Kidney (tissue), 13 donors: ENCODE measurements at regions not wholly inside any gene's neighbourhood (a gene's known extent, or its start where the extent isn't known, plus 50 kb on each side); places are given as distances from the start of the nearest gene placed in this dataset.

Source experiments
- DNase-seq, 5 donors: peaks; one replicate each; pipeline ENCODE4 v3.0.0-alpha.2; 2013 to 2020
- FAIRE-seq: peaks from 2 replicates; lab custom pipeline; 2012; peaks lifted over from hg19 to GRCh38; lab: Jason Lieb, UNC
- H3K27ac ChIP-seq, 2 donors: one replicate each; pipeline ENCODE4 v1.7.0; 2013; ENCODE audit warnings: low read depth in 2 of 2, low read length in 2 of 2, inconsistent platforms in 1 of 2
- H3K27me3 ChIP-seq: one replicate; pipeline ENCODE4 v1.7.1; 2013; ENCODE audit warnings: low read length, inconsistent platforms; ENCODE audit not compliant: control insufficient read depth, insufficient read depth
- H3K36me3 ChIP-seq, 3 donors: one replicate each; pipeline versions ENCODE4 v1.7.0 to v1.7.1; 2013; ENCODE audit warnings: low read length in 3 of 3, control low read depth in 1 of 3, inconsistent platforms in 1 of 3; ENCODE audit not compliant: insufficient read depth in 3 of 3, control insufficient read depth in 2 of 3
- H3K4me1 ChIP-seq, 3 donors: one replicate each; pipeline versions ENCODE4 v1.7.0 to v1.7.1; 2013; ENCODE audit warnings: low read length in 3 of 3, inconsistent platforms in 1 of 3, low read depth in 1 of 3; ENCODE audit not compliant: control insufficient read depth in 2 of 3, insufficient read depth in 2 of 3
- H3K4me3 ChIP-seq, 3 donors: one replicate each; pipeline versions ENCODE4 v1.7.0 to v1.8.1; 2013; ENCODE audit warnings: low read length in 3 of 3, control low read depth in 1 of 3, inconsistent platforms in 1 of 3
- H3K9ac ChIP-seq, 3 donors: one replicate each; pipeline versions ENCODE4 v1.7.0 to v1.7.1; 2013; ENCODE audit warnings: low read length in 3 of 3, control low read depth in 1 of 3, inconsistent platforms in 1 of 3
- H3K9me3 ChIP-seq, 3 donors: one replicate each; pipeline versions ENCODE4 v1.7.0 to v1.7.1; 2013; ENCODE audit warnings: low read length in 3 of 3, control low read depth in 1 of 3, inconsistent platforms in 1 of 3; ENCODE audit not compliant: control insufficient read depth in 2 of 3, insufficient read depth in 1 of 3
- intact Hi-C: fragments of 100-400 bp; cut with DNase I; formaldehyde crosslinking; loops from one replicate; pipeline ENCODE4 v1.11.1; 2022
- TF ChIP-seq, protein P1 (sequence below): IDR thresholded peaks from 3 replicates; pipeline ENCODE4 v1.5.1; 2012; ENCODE audit warnings: mild to moderate bottlenecking, moderate library complexity, borderline replicate concordance; ENCODE audit not compliant: insufficient read depth; ENCODE audit errors: extremely low read depth
- donor health status: control.
- donor health status: control.
- donor health status: control.
- donor health status: control.
- donor health status: control.
- donor health status: DM: yes; HTN: yes; CAD: no.
- donor health status: Normal renal cell carcinoma (clear cell type).

DNA sequence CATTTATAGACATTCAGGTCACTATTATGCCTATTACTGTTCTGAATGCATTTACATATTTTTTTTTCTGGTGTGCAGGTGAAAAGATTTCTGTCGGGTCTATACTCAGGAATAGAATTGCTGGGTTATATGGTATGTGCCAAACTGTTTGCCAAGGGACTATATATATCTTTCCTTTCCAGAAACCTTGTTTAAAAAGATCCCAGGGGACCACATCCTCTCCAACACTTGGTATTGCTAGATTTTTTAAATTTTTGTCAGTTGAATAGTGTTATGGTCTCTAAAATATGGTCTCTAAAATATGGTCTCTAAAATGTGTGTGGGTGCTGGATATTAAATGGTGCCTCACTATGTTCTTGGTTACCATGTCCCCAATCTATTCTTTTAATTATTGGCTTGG, 131.3 kb downstream of the INSIG2 start:
- TF ChIP-seq, protein P1, sequence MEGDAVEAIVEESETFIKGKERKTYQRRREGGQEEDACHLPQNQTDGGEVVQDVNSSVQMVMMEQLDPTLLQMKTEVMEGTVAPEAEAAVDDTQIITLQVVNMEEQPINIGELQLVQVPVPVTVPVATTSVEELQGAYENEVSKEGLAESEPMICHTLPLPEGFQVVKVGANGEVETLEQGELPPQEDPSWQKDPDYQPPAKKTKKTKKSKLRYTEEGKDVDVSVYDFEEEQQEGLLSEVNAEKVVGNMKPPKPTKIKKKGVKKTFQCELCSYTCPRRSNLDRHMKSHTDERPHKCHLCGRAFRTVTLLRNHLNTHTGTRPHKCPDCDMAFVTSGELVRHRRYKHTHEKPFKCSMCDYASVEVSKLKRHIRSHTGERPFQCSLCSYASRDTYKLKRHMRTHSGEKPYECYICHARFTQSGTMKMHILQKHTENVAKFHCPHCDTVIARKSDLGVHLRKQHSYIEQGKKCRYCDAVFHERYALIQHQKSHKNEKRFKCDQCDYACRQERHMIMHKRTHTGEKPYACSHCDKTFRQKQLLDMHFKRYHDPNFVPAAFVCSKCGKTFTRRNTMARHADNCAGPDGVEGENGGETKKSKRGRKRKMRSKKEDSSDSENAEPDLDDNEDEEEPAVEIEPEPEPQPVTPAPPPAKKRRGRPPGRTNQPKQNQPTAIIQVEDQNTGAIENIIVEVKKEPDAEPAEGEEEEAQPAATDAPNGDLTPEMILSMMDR: no peak
- Histone ChIP-seq H3K9ac (no peak overlapping the region), H3K36me3 (no peaks in the 10 kb centered on the region), H3K4me1 (peaks cover 0 to 5% (median 0%) of the 10 kb centered on the region in 3 donors), H3K27me3 (peaks cover 31% of the 10 kb centered on the region), H3K9me3 (no peaks in the 10 kb centered on the region), H3K27ac (no peak overlapping the region), H3K4me3 (no peak overlapping the region)
- DNase-seq (no peak), FAIRE-seq (no peak)
- intact Hi-C loops: no loop called here

DNA sequence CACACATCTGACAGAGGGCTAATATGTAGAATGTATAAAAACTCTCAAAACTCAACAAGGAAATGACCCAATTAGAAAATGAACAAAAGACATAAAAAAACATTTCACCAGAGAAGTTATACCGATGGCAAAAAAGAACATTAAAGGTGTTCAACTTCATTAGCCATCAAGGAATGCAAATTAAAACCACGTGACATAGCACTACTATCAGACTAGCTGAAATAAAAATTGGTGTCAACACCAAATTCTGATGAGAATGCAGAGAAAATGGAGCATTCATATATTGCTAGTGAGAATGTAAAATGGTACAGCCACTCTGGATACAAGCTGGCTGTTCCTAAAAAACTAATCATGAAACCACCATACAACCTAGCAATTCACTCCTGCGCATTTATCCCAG, 128.0 kb downstream of the INSIG2 start:
- Histone ChIP-seq H3K36me3 (no peaks in the 10 kb centered on the region), H3K4me3 (no peak overlapping the region), H3K27ac (no peak overlapping the region), H3K4me1 (no peaks in the 10 kb centered on the region), H3K9me3 (no peaks in the 10 kb centered on the region), H3K9ac (no peak overlapping the region), H3K27me3 (peaks cover 14% of the 10 kb centered on the region)
- no peak for FAIRE-seq
- TF ChIP-seq, protein P1: no peak
- no peak for DNase-seq
- intact Hi-C loops: no loop called here

DNA sequence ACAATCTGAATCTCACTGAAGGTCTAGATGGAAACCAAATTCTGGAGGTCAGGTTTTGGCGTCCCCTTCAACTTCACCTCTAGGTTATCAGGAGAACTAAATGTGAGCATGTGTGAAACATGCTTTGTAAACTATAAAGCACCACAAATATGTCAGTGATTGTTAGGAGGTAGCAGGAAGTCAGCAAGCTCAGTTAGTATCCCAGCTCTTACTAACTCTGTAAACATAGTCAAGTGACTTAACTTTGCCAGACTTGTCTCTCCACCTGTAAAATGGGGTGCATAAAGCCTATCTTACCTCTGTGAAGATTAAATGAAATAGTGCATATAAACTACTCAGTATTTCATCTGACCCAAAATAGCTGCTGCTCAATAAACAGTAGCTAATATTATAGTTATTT, 121.5 kb downstream of the INSIG2 start:
- no peak for FAIRE-seq
- intact Hi-C loops: no loop called here
- TF ChIP-seq, protein P1: no peak

DNA sequence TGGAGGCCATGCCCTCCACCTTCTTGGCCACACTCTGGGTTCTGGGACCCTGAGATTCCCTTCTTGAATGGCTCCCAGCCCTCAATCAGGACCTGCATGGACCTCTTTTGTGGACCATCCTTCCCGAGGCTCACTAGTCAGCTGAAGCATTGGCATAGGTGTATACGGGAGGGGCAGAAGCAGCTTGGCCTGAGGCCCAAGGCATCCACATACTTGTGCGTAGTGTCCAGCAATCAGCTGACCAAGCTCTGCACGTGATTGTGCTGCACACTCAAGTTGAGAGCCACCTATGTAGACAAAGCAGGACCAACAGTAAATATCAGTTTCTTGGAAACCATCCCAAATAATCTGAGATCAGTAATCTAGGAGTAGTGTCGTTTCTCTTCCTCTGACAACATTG, 119.6 kb downstream of the INSIG2 start:
- no peaks in the 10 kb centered on the region for H3K4me1 ChIP-seq
- TF ChIP-seq, protein P1: no peak
- no peaks in the 10 kb centered on the region for H3K9me3 ChIP-seq
- no peak overlapping the region for H3K27ac ChIP-seq
- H3K27me3 ChIP-seq: no peaks in the 10 kb centered on the region
- DNase-seq (no peak), FAIRE-seq (no peak)
- no peaks in the 10 kb centered on the region for H3K36me3 ChIP-seq
- no peak overlapping the region for H3K9ac ChIP-seq
- intact Hi-C loops: no loop called here
- H3K4me3 ChIP-seq: no peak overlapping the region

More for the DNA sequence above, 121.5 kb downstream of the INSIG2 start:
- H3K4me1 ChIP-seq: no peaks in the 10 kb centered on the region
- no peaks in the 10 kb centered on the region for H3K27me3 ChIP-seq
- H3K9ac ChIP-seq: no peak overlapping the region
- no peaks in the 10 kb centered on the region for H3K9me3 ChIP-seq
- no peak overlapping the region for H3K4me3 ChIP-seq
- DNase-seq: no peak
- no peak overlapping the region for H3K27ac ChIP-seq
- no peaks in the 10 kb centered on the region for H3K36me3 ChIP-seq
